Body of pancreas (tissue), 4 donors: ENCODE measurements at regions not wholly inside any gene's neighbourhood (a gene's known extent, or its start where the extent isn't known, plus 50 kb on each side); places are given as distances from the start of the nearest gene placed in this dataset.

Source experiments
- POLR2A ChIP-seq, 3 donors: fragments of 450-650 bp; IDR thresholded peaks; one replicate each; pipeline ENCODE4 v1.6.1; 2016; ENCODE audit warnings: antibody characterized with exemption in 3 of 3, mild to moderate bottlenecking in 2 of 3
- TF ChIP-seq, protein P1 (sequence below), 7 experiments: fragments of 450-650 bp in 4 of 7; fragments of 200-600 bp in 3 of 7; sonication (generic) in 3 of 7; IDR thresholded peaks; one replicate each; pipeline ENCODE4 v1.5.1; 2016 to 2019; ENCODE audit warnings: antibody characterized with exemption in 7 of 7

DNA sequence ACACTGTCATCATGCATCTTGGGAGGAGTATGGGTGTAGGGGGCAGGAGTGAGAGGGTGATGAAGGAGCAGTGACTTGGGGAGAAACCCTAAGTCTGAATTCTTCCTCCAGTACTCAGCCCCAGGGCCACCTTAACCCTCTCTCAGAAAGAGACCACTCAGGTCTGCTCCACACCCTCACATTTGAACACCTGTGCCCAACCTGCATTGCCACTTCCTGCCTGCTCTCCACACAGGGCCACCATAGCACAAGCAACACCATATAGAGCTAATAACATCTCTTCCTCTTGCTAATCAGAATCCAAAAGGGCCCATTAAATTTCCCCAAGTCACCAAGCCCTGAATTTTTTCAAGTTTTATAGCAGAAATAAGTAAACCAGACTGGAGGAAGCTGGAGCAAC, 278.7 kb downstream of the KDM5D start:
- TF ChIP-seq, protein P1, sequence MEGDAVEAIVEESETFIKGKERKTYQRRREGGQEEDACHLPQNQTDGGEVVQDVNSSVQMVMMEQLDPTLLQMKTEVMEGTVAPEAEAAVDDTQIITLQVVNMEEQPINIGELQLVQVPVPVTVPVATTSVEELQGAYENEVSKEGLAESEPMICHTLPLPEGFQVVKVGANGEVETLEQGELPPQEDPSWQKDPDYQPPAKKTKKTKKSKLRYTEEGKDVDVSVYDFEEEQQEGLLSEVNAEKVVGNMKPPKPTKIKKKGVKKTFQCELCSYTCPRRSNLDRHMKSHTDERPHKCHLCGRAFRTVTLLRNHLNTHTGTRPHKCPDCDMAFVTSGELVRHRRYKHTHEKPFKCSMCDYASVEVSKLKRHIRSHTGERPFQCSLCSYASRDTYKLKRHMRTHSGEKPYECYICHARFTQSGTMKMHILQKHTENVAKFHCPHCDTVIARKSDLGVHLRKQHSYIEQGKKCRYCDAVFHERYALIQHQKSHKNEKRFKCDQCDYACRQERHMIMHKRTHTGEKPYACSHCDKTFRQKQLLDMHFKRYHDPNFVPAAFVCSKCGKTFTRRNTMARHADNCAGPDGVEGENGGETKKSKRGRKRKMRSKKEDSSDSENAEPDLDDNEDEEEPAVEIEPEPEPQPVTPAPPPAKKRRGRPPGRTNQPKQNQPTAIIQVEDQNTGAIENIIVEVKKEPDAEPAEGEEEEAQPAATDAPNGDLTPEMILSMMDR (IDR thresholded peaks at IDR 0.05), result no peak
- no peak for TF ChIP-seq POLR2A (IDR thresholded peaks at IDR 0.05)
